AG09309 (cell line): ENCODE measurements at regions not wholly inside any gene's neighbourhood (a gene's known extent, or its start where the extent isn't known, plus 50 kb on each side); places are given as distances from the start of the nearest gene placed in this dataset.

Experiments used
- DNase-seq: peaks from one replicate; pipeline ENCODE4 v3.0.0-alpha.2; 2010; ENCODE audit warnings: low read depth
- H3K4me3 ChIP-seq: 2 replicates; pipeline ENCODE4 v1.5.1; 2011; ENCODE audit warnings: mild to moderate bottlenecking, low read depth, low read length, moderate library complexity; ENCODE audit not compliant: control insufficient read depth
- TF ChIP-seq, protein P1 (sequence below): IDR thresholded peaks from 2 replicates; pipeline ENCODE4 v1.5.1; 2011; ENCODE audit warnings: mild to moderate bottlenecking, low read depth, low read length, inconsistent platforms; ENCODE audit not compliant: insufficient read depth, control insufficient read depth; ENCODE audit errors: missing control alignments

DNA sequence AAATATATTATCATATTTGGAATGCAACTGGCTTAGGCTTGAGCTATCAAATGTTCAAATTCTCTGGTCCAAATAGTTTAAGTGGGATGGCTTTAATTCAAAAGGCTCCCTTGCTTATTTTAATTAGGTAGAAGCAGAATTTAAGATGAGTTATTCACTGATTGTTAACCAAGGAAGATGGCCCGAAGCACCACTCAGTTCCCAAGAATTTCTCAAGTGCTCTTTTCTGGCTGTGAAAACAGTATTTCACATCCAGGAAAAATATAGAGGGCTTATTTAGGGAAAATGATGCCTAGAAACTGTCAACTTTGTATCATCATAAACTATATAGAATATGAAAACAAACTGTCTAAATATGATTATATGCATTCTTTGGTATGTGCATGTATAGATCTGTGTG is 246.5 kb upstream of the SFRP2 start:
- no peak for DNase-seq
- TF ChIP-seq, protein P1, sequence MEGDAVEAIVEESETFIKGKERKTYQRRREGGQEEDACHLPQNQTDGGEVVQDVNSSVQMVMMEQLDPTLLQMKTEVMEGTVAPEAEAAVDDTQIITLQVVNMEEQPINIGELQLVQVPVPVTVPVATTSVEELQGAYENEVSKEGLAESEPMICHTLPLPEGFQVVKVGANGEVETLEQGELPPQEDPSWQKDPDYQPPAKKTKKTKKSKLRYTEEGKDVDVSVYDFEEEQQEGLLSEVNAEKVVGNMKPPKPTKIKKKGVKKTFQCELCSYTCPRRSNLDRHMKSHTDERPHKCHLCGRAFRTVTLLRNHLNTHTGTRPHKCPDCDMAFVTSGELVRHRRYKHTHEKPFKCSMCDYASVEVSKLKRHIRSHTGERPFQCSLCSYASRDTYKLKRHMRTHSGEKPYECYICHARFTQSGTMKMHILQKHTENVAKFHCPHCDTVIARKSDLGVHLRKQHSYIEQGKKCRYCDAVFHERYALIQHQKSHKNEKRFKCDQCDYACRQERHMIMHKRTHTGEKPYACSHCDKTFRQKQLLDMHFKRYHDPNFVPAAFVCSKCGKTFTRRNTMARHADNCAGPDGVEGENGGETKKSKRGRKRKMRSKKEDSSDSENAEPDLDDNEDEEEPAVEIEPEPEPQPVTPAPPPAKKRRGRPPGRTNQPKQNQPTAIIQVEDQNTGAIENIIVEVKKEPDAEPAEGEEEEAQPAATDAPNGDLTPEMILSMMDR: no peak

DNA sequence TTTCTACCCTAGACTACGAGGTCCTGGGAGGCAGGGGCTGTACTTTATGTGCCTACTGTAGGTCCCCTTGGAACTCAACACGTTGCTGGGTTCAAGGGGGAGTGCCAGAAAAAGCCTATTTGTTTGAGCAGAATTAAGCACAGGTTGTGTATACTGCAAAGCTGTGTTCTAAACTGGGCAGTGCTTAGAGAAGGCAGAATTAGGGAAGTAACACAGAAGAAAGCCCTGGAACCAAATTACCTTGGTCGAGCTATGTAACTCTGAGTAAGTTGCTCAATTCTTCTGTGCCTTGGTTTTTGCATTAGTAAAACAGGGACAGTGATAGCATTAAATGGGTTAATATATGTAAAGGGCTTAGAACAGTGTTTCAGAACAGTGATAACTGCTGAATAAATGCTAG is 245.0 kb upstream of the SFRP2 start:
- TF ChIP-seq, protein P1: no peak
- no peak overlapping the region for H3K4me3 ChIP-seq
- no peak for DNase-seq

More for the DNA sequence above, 246.5 kb upstream of the SFRP2 start:
- H3K4me3 ChIP-seq: no peak overlapping the region

DNA sequence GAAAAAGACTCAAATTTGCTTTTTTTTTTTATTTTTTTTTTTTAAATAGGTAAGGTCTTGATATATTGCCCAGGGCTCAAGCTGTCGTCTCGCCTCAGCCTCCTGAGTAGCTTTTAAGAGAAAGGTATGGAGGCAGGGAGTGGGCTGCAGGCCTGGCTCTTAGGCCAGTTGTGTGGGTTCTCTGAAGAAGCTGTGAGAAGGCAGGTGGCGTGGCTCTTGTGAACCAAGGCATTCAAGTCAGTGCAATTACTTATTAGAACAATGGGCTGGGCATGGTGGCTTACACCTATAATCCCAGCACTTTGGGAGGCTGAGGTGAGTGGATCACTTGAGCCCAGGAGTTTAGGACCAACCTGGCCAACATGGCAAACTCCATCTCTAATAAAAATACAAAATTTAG is 244.0 kb upstream of the SFRP2 start:
- H3K4me3 ChIP-seq: no peak overlapping the region
- TF ChIP-seq, protein P1: no peak

DNA sequence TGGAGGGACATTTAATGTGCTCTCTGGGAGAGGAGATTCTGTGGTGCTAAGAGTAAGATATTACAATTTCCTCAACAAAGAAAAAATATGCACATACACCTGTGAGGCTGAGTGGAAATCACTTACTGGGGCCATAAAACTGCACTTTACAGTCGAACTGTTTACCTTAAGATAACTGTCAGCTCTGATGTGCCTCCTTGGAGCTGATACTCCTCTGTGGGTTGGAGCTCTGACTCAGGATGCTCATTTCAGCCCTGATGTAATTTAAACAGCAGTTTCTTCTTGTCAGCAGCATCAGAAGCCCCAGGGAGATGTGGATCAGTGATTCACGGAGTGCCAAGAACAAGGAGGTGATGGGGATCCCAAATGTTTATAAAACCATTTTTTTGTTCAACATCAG is 241.9 kb upstream of the SFRP2 start:
- TF ChIP-seq, protein P1: no peak
- no peak for DNase-seq
- no peak overlapping the region for H3K4me3 ChIP-seq

More for the DNA sequence above, 244.0 kb upstream of the SFRP2 start:
- DNase-seq: no peak

DNA sequence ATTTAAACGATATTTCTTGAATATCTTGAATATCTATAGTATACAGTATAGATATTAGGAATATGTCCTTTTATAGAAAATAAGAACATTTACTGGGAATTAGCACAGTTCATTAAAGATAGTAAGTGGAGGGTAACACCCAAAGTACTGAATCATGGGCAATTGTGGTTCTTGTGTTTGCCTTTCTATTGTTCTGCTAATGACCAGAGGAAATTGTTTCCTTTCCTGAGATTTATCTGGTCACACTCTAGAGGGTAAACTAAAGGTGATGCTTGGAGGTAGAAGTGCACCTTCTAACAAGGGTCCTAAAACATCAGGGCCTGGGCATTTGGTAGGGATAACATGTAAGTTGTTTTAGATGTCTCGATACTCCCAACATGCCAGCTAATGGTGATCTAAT is 241.3 kb upstream of the SFRP2 start:
- no peak for DNase-seq
- no peak overlapping the region for H3K4me3 ChIP-seq
- TF ChIP-seq, protein P1: no peak

DNA sequence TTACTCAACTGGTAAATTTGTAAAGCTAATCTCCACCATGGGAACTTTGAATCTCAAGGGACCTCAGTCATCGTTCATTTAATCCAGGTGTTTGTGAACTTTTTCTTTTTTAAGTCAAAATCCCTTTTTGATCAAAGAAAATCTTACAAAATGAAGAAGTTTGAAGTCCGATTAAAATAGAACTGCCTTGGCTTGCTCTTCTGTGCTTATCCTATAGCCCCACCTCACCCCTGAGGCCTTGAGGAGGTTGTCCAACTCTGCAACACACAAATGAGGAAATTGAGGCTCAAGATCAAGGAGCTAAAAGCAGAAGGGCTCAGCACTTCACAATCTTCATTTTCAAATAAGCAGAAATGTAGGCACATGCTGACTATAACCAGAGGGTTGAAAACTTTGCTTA is 240.3 kb upstream of the SFRP2 start:
- TF ChIP-seq, protein P1: no peak
- no peak for DNase-seq
- no peak overlapping the region for H3K4me3 ChIP-seq

DNA sequence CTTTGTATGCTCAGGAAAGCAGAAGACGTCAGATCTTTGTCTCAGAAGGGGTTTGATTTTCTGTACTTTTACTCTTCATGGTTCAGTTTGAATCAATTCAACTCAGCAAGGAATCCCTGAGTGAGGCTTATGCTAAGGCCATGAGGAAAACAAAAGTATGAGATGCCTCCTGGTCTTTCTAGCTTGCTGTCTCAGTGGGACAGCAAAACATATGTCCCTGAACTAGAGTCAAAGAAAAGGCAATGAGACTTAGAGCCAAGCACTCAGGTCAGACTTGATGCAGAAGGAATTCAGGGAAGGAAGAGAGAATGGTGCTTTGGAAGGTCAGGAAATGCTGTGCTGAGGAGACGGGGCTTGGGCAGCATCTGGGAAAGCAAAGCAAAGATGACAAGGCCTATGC is 236.2 kb upstream of the SFRP2 start:
- TF ChIP-seq, protein P1: no peak
- H3K4me3 ChIP-seq: no peak overlapping the region
- DNase-seq: no peak
